MCF 10A (cell line): ENCODE measurements at regions not wholly inside any gene's neighbourhood (a gene's known extent, or its start where the extent isn't known, plus 50 kb on each side); places are given as distances from the start of the nearest gene placed in this dataset.
"Not testable (repeated sequence)": the region's sequence is repeated elsewhere in the genome, so short reads cannot be mapped to it uniquely, and the experiment has no call there.

Experiments used
- BruUV-seq: library from RNA; stranded (reverse); fragments of 400-500 nt; replicated peaks from 2 replicates; lab custom pipeline; 2021; lab: Mats Ljungman, UMichigan
- CTCF ChIA-PET: fragments of 300-600 bp; sonication (Branson Sonifier 250); formaldehyde crosslinking; extraction: SDS; loops from one replicate; lab custom pipeline; 2021; ENCODE audit warnings: antibody characterized with exemption, inconsistent platforms; lab: Yijun Ruan, JAX
- POLR2A ChIA-PET: fragments of 300-600, 350-650 bp; sonication (Branson Sonifier 250); formaldehyde crosslinking; extraction: SDS; loops from one replicate; lab custom pipeline; 2020; ENCODE audit warnings: antibody characterized with exemption, inconsistent platforms; lab: Yijun Ruan, JAX
- DNase-seq: peaks from one replicate; pipeline ENCODE4 v3.0.0-alpha.2; 2018; ENCODE audit not compliant: unreplicated experiment
- H3K27ac Mint-ChIP-seq: one replicate; pipeline ENCODE4 v1.8.0; 2022; ENCODE audit warnings: mild to moderate bottlenecking, low read depth, mixed read lengths; ENCODE audit not compliant: unreplicated experiment
- H3K27me3 Mint-ChIP-seq: one replicate; pipeline ENCODE4 v1.8.0; 2022; ENCODE audit warnings: mixed read lengths; ENCODE audit not compliant: insufficient read depth, unreplicated experiment
- H3K36me3 Mint-ChIP-seq: one replicate; pipeline ENCODE4 v1.8.0; 2022; ENCODE audit warnings: mild to moderate bottlenecking, moderate library complexity, mixed read lengths; ENCODE audit not compliant: insufficient read depth, unreplicated experiment
- H3K4me1 Mint-ChIP-seq: one replicate; pipeline ENCODE4 v1.8.0; 2022; ENCODE audit warnings: mixed read lengths; ENCODE audit not compliant: insufficient read depth, unreplicated experiment
- H3K4me3 Mint-ChIP-seq: one replicate; pipeline ENCODE4 v1.8.0; 2022; ENCODE audit warnings: mild to moderate bottlenecking, moderate library complexity, mixed read lengths; ENCODE audit not compliant: unreplicated experiment
- H3K9me3 Mint-ChIP-seq: one replicate; pipeline ENCODE4 v1.8.0; 2022; ENCODE audit warnings: mixed read lengths; ENCODE audit not compliant: unreplicated experiment
- intact Hi-C: fragments of 100-400 bp; cut with micrococcal nuclease; formaldehyde crosslinking; loops from 2 replicates; pipeline ENCODE4 v1.14.1; 2022
- TF ChIP-seq, protein P1 (sequence below): fragments of 200-600 bp; IDR thresholded peaks from one replicate; pipeline ENCODE4 v1.8.0; 2022; ENCODE audit warnings: antibody characterized with exemption, mild to moderate bottlenecking; ENCODE audit not compliant: unreplicated experiment

- intact Hi-C loops: no loop called here
- H3K27me3 Mint-ChIP-seq: peaks cover 28% of the 10 kb centered on the region
Observed at GRCh38 chr20:33927724-33928123, 66.0 kb upstream of the RALY start.

GRCh38 chr20:33929917-33930316 is 63.8 kb upstream of the RALY start:
- CTCF ChIA-PET: interaction anchor here (0.6 to 1.4 kb wide), 4 partner anchors 9 to 781 kb away, joined by 3 read pairs; no protein-coding TSS in a partner anchor

More at GRCh38 chr20:33927724-33928123, 66.0 kb upstream of the RALY start:
- no TSS peak for BruUV-seq
- Mint-ChIP-seq H3K27ac (no peak overlapping the region), H3K4me3 (no peak overlapping the region), H3K4me1 (peaks cover 5% of the 10 kb centered on the region), H3K36me3 (no peaks in the 10 kb centered on the region), H3K9me3 (peaks cover 6% of the 10 kb centered on the region)
- ChIA-PET CTCF (interaction anchor here (0.6 to 1.8 kb wide), 2 partner anchors 13 to 265 kb away, joined by 3 to 6 read pairs; no protein-coding TSS in a partner anchor), POLR2A (interaction anchor here (0.6 to 1.4 kb wide), 3 partner anchors 13 to 293 kb away, joined by 3 to 6 read pairs (median 3); partner anchors contain the start of gene RALY)
- TF ChIP-seq, protein P1, sequence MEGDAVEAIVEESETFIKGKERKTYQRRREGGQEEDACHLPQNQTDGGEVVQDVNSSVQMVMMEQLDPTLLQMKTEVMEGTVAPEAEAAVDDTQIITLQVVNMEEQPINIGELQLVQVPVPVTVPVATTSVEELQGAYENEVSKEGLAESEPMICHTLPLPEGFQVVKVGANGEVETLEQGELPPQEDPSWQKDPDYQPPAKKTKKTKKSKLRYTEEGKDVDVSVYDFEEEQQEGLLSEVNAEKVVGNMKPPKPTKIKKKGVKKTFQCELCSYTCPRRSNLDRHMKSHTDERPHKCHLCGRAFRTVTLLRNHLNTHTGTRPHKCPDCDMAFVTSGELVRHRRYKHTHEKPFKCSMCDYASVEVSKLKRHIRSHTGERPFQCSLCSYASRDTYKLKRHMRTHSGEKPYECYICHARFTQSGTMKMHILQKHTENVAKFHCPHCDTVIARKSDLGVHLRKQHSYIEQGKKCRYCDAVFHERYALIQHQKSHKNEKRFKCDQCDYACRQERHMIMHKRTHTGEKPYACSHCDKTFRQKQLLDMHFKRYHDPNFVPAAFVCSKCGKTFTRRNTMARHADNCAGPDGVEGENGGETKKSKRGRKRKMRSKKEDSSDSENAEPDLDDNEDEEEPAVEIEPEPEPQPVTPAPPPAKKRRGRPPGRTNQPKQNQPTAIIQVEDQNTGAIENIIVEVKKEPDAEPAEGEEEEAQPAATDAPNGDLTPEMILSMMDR: no peak
- DNase-seq: no peak

DNA sequence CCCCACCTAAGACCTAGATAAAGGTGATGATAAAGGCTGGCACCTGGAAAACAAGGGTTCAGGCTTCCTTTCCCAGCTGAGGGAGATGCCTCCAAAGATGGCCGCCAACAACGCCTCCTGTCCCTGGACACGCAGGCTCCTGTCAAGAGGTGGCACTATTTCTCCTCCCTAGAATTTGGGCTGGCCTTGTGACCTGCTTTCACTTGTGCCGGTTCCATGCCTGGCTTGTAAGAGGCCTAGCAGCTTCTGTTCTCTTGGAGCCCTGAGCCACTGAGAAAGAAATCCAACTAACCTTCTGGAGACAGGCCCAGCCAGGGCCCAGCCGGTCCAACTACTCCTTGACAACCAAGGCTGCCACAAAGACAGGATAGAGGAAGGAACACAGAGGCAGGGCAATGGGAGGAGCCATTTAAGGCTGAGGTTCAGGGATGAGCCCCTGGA is 60.2 kb upstream of the RALY start:
- Mint-ChIP-seq H3K27me3 (peaks cover 16% of the 10 kb centered on the region), H3K36me3 (no peaks in the 10 kb centered on the region), H3K9me3 (no peaks in the 10 kb centered on the region), H3K4me3 (no peak overlapping the region), H3K27ac (no peak overlapping the region), H3K4me1 (peaks cover 5% of the 10 kb centered on the region)
- no TSS peak for BruUV-seq
- DNase-seq: peak; percentile 79
- intact Hi-C loops: loop anchor here (1.0 kb wide), 3 partner anchors 89 to 196 kb away; no protein-coding TSS in a partner anchor
- POLR2A ChIA-PET: no interaction called here
- CTCF ChIA-PET: interaction anchor here (0.6 to 2.0 kb wide), 9 partner anchors 13 to 184 kb away, joined by 3 to 7 read pairs (median 5); no protein-coding TSS in a partner anchor
- TF ChIP-seq, protein P1: peak; percentile 64

More at GRCh38 chr20:33929917-33930316, 63.8 kb upstream of the RALY start:
- DNase-seq: no peak
- H3K9me3 Mint-ChIP-seq: no peaks in the 10 kb centered on the region
- H3K36me3 Mint-ChIP-seq: no peaks in the 10 kb centered on the region
- peaks cover 5% of the 10 kb centered on the region for H3K4me1 Mint-ChIP-seq
- no TSS peak for BruUV-seq
- TF ChIP-seq, protein P1: no peak
- H3K4me3 Mint-ChIP-seq: no peak overlapping the region
- intact Hi-C loops: no loop called here
- POLR2A ChIA-PET: interaction anchor here (0.6 kb wide), 1 partner anchor 1154 kb away, joined by 3 read pairs; no protein-coding TSS in a partner anchor
- peaks cover 16% of the 10 kb centered on the region for H3K27me3 Mint-ChIP-seq
- no peak overlapping the region for H3K27ac Mint-ChIP-seq

DNA sequence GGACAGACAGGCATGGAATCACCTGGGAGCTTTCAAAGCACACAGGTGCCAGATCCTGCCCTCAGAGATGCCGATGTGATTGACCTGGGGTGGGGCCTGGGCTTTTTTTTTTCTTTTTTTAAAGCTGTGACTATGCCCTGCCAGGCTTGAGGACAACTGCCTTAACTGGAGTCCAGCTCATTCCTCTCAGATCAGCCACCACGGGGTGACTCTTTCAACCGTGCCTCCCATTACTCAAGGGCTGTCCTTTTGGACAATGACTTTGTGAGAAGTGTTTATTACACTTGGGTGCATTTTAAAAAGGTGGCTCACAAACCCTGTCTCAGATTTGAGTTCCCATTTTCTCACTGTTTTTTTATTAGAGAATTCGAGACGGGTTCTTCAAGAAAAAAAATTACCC is 57.1 kb upstream of the RALY start:
- no TSS peak for BruUV-seq
- CTCF ChIA-PET: interaction anchor here (1.0 to 1.8 kb wide), 2 partner anchors 131 to 133 kb away, joined by 3 to 7 read pairs; no protein-coding TSS in a partner anchor
- DNase-seq: no peak
- H3K36me3 Mint-ChIP-seq: no peaks in the 10 kb centered on the region
- TF ChIP-seq, protein P1: no peak
- no peaks in the 10 kb centered on the region for H3K9me3 Mint-ChIP-seq
- H3K27me3 Mint-ChIP-seq: no peaks in the 10 kb centered on the region
- POLR2A ChIA-PET: interaction anchor here (1.2 to 1.3 kb wide), 2 partner anchors 8 to 57 kb away, joined by 3 to 4 read pairs; partner anchors contain the start of gene RALY
- intact Hi-C loops: no loop called here
- no peak overlapping the region for H3K4me3 Mint-ChIP-seq
- H3K4me1 Mint-ChIP-seq: peaks cover 11% of the 10 kb centered on the region
- H3K27ac Mint-ChIP-seq: no peak overlapping the region

DNA sequence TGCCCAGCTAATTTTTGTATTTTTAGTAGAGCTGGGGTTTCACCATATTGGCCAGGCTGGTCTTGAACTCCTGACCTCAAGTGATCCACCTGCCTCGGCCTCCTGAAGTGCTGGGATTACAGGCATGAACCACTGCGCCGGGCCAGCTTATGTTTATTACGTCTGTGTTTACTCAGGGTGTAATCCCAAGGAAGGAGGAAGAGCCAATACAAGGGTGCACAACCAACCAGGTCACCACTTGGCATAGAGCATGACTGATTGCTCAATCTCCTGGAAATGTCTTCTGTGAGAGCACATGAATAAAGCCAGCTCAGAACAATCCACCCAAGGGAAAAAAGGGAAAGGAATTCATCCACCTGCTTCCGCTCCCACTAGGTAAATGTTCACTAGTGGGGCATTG is 54.7 kb upstream of the RALY start:
- CTCF ChIA-PET: interaction anchor here (0.6 to 1.5 kb wide), 4 partner anchors 63 to 191 kb away, joined by 3 to 4 read pairs (median 3); no protein-coding TSS in a partner anchor
- DNase-seq: peak; percentile 89
- H3K27me3 Mint-ChIP-seq, H3K9me3 Mint-ChIP-seq, BruUV-seq, H3K27ac Mint-ChIP-seq, H3K36me3 Mint-ChIP-seq, intact Hi-C loops, H3K4me3 Mint-ChIP-seq: not testable (repeated sequence)
- POLR2A ChIA-PET: interaction anchor here (1.6 kb wide), 1 partner anchor 55 kb away, joined by 4 read pairs; the partner anchor contains the start of gene RALY
- peaks cover 11% of the 10 kb centered on the region for H3K4me1 Mint-ChIP-seq
